Testis (tissue), 2 donors: ENCODE measurements at regions not wholly inside any gene's neighbourhood (a gene's known extent, or its start where the extent isn't known, plus 50 kb on each side); places are given as distances from the start of the nearest gene placed in this dataset.
A peak's percentile ranks its signal among the peaks of the same experiment; 100 is the strongest.

Source experiments
- DNase-seq: peaks from one replicate; pipeline ENCODE4 v3.0.0-alpha.2; 2019
- H3K27ac ChIP-seq, 2 donors: fragments of 200-600 bp; sonication (generic); one replicate each; pipeline ENCODE4 v1.5.1; 2019
- H3K27me3 ChIP-seq: fragments of 200-600 bp; sonication (generic); one replicate; pipeline ENCODE4 v1.5.1; 2019
- H3K36me3 ChIP-seq: fragments of 200-600 bp; sonication (generic); one replicate; pipeline ENCODE4 v1.5.1; 2017; ENCODE audit warnings: low read depth; ENCODE audit errors: missing control alignments
- H3K4me1 ChIP-seq: fragments of 200-600 bp; sonication (generic); one replicate; pipeline ENCODE4 v1.5.1; 2019
- H3K4me3 ChIP-seq, 2 donors: fragments of 200-600 bp; sonication (generic); one replicate each; pipeline ENCODE4 v1.5.1; 2017 to 2019
- H3K9me3 ChIP-seq: fragments of 200-600 bp; sonication (generic); one replicate; pipeline ENCODE4 v1.5.1; 2017
- CTCF ChIP-seq, 3 experiments: fragments of 450-650 bp in 2 of 3; fragments of 200-600 bp in 1 of 3; sonication (generic) in 1 of 3; IDR thresholded peaks; one replicate each; pipeline ENCODE4 v1.5.1; 2016 to 2019; ENCODE audit warnings: antibody characterized with exemption in 3 of 3, mild to moderate bottlenecking in 2 of 3, moderate library complexity in 1 of 3
- POLR2A ChIP-seq: fragments of 450-650 bp; IDR thresholded peaks from one replicate; pipeline ENCODE4 v1.6.1; 2017; ENCODE audit warnings: antibody characterized with exemption, mild to moderate bottlenecking, moderate library complexity
- WGBS, 2 donors: methylation state at CpG; one replicate each; pipeline ENCODE4 v1.1.5; 2018; 5-methylcytosine and 5-hydroxymethylcytosine counted together
- intact Hi-C: fragments of 100-400 bp; cut with DNase I; formaldehyde crosslinking; loops from one replicate; pipeline ENCODE4 v1.15.1; 2023; ENCODE audit warnings: low total_unique reads

GRCh38 chr2:47238638-47239037 is 62.3 kb upstream of the CALM2 start:
- DNase-seq: no peak
- 47 to 88% methylated on average over 1 of the region's 1 CpG for whole genome bisulfite sequencing, 2 donors
- Histone ChIP-seq H3K4me3 (no peak overlapping the region), H3K36me3 (no peaks in the 10 kb centered on the region), H3K9me3 (no peaks in the 10 kb centered on the region), H3K27me3 (no peaks in the 10 kb centered on the region), H3K4me1 (peaks cover 27% of the 10 kb centered on the region), H3K27ac (no peak overlapping the region)
- intact Hi-C loops: no loop called here
- TF ChIP-seq CTCF (IDR thresholded peaks at IDR 0.05) (no peak), POLR2A (no peak)

GRCh38 chr2:47237375-47238334 is 61.3 kb upstream of the CALM2 start:
- DNase-seq: peak; percentile 63
- H3K27me3 ChIP-seq: no peaks in the 10 kb centered on the region
- no peak overlapping the region for H3K27ac ChIP-seq
- H3K9me3 ChIP-seq: no peaks in the 10 kb centered on the region
- H3K4me1 ChIP-seq: peaks cover 27% of the 10 kb centered on the region
- H3K36me3 ChIP-seq: no peaks in the 10 kb centered on the region
- H3K4me3 ChIP-seq: no peak overlapping the region
- 54 to 61% methylated on average over 12 of the region's 12 CpGs for whole genome bisulfite sequencing, 2 donors
- intact Hi-C loops: no loop called here
- no peak for TF ChIP-seq CTCF (IDR thresholded peaks at IDR 0.05)
- no peak for TF ChIP-seq POLR2A

GRCh38 chr2:47236503-47237215 is 60.3 kb upstream of the CALM2 start:
- no peak for DNase-seq
- 90 to 98% methylated on average over 2 of the region's 2 CpGs for WGBS, 2 donors
- Histone ChIP-seq H3K4me1 (peaks cover 21% of the 10 kb centered on the region), H3K36me3 (no peaks in the 10 kb centered on the region), H3K27me3 (no peaks in the 10 kb centered on the region), H3K27ac (no peak overlapping the region), H3K9me3 (no peaks in the 10 kb centered on the region), H3K4me3 (no peak overlapping the region)
- TF ChIP-seq POLR2A: no peak
- TF ChIP-seq CTCF (IDR thresholded peaks at IDR 0.05): no peak
- intact Hi-C loops: no loop called here

DNA sequence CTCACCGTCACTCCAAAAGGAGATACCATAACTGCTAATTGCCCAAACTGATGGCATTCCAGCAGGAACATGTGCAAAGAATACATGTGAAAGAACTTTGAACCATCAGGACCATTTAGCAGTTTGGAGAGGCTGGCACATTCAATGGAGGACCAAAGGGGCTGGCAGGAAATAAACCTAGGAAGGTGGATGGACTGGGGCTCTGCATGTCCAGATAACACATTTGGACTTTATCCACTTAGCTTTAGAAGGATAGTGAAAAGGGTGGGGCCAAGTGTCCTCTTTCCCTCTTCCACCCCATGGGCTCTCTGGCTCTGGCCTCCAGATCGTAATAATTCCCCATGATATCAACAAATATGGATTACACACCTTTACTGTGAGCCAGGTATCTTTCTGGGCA is 58.8 kb upstream of the CALM2 start:
- H3K27me3 ChIP-seq: no peaks in the 10 kb centered on the region
- intact Hi-C loops: no loop called here
- DNase-seq: no peak
- no peaks in the 10 kb centered on the region for H3K36me3 ChIP-seq
- no peak overlapping the region for H3K27ac ChIP-seq
- TF ChIP-seq POLR2A (no peak), CTCF (IDR thresholded peaks at IDR 0.05) (no peak)
- 95 to 100% methylated on average over 2 of the region's 2 CpGs for WGBS, 2 donors
- peaks cover 21% of the 10 kb centered on the region for H3K4me1 ChIP-seq
- H3K4me3 ChIP-seq: no peak overlapping the region
- no peaks in the 10 kb centered on the region for H3K9me3 ChIP-seq
